ENCODE measurements at regions not wholly inside any gene's neighbourhood (a gene's known extent, or its start where the extent isn't known, plus 50 kb on each side); places are given as distances from the start of the nearest gene placed in this dataset.

DNA sequence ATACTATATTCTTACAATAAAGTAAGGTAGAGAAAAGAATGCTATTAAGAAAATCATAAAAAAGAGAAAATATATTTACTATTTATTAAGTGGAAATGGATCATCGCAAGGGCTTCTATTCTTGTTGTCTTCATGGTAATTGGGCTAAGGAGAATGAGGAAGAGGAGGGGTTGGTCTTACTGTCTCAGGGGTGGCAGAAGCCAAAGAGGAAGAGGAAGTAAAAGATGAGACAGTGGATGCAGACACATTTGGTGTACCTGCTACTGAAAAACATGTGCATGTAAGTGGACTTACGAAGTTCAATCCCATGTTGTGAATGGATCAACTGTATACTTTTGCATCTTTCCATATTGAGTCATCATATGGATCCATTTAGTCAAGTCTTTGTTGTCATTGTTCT, 1502.1 kb upstream of the ADGRL3 start:
- TF ChIP-seq, protein P1, sequence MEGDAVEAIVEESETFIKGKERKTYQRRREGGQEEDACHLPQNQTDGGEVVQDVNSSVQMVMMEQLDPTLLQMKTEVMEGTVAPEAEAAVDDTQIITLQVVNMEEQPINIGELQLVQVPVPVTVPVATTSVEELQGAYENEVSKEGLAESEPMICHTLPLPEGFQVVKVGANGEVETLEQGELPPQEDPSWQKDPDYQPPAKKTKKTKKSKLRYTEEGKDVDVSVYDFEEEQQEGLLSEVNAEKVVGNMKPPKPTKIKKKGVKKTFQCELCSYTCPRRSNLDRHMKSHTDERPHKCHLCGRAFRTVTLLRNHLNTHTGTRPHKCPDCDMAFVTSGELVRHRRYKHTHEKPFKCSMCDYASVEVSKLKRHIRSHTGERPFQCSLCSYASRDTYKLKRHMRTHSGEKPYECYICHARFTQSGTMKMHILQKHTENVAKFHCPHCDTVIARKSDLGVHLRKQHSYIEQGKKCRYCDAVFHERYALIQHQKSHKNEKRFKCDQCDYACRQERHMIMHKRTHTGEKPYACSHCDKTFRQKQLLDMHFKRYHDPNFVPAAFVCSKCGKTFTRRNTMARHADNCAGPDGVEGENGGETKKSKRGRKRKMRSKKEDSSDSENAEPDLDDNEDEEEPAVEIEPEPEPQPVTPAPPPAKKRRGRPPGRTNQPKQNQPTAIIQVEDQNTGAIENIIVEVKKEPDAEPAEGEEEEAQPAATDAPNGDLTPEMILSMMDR (IDR thresholded peaks at IDR 0.05) = no peak
- TF ChIP-seq POLR2A (IDR thresholded peaks at IDR 0.05; ENCODE audit: low read depth) (no peak), POLR2AphosphoS5 (IDR thresholded peaks at IDR 0.05) (no peak)
